LoVo (cell line): ENCODE measurements at regions not wholly inside any gene's neighbourhood (a gene's known extent, or its start where the extent isn't known, plus 50 kb on each side); places are given as distances from the start of the nearest gene placed in this dataset.
"Not testable (repeated sequence)": the region's sequence is repeated elsewhere in the genome, so short reads cannot be mapped to it uniquely, and the experiment has no call there.

ENCODE experiments used
- DNase-seq: peaks from one replicate; pipeline ENCODE4 v3.0.0-alpha.2; 2016; ENCODE audit warnings: low spot score

DNA sequence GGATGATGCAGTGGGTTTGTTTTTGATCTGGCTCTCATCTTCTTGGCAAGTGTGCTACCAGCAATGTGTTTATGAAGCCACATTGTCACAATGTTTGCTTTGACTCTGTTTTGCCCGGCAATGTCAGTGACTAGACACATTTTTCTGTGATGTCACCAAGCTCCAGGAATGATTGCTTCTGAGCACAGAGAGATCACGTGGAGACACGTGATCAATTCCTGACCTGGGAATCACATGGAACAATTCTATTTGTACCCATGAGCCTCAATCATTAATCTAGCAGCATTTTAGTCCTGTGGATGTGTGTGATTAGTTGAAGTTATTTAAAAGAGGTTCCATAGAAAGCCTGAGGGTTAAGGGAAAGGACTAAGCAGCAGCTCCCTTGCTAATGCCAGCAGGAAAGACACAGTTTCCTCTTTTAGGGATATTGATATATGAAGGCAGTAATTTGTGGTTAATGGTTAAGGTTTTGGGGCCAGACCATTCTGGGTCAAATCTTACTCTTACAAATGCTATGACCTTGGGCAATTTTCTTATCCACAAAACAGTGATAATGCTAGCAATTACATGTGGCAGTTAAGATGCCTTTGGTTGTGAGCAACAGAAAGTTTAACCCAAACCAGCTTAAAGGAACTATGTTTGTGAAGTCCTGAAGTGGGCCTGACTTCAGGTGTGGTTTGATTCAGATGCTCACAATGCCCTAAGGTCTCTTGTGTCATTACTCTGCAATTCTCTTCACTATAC is 59.0 kb downstream of the FASLG start:
- DNase-seq: no peak

DNA sequence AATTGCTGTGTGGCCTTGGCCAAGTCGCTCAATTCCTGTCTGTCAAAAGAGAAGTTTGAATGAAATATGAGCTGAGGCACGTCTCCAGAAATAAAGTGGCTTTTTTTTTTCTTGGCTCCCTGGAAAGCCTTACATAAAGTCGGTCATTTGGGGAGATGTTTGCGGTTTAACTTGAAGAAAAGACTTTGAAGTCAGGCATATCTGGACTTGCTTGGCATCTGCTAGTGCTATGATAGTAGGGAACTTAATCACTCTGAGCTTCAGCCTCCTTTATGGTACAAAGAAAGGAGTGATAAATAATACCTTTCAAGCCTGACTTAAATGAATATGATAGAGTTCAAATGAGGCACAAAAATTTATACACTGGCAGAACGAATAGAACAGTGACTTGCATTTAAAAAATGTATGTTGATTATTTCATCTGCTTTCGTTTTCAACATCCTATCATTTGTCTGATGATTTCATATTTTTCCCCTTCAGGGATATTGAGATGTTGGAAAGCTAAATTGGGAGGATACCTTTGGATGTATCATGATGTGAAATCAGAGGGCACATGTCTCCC is 60.2 kb downstream of the FASLG start:
- no peak for DNase-seq

DNA sequence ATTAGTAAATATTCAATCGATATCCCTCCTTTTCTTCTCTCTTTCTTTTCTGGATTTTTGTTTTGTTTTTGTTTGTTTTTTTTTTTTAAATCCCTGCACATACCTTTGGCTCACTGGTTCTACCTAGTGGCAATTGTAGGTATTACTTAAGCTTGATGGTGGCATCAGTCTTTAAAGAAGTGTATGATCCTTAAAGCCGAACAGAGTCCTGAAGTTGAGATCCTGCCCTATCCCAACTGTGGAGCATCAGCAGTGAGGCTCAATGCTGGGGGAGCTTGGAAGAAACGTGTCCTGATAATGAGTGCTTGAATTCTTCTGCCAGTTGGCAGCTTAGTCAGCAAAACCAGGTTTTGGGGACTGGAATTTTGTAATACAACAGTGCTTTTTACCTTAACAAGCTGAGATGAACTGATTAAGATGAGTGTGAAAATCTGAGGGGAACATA is 60.8 kb downstream of the FASLG start:
- DNase-seq: peak; percentile 29

DNA sequence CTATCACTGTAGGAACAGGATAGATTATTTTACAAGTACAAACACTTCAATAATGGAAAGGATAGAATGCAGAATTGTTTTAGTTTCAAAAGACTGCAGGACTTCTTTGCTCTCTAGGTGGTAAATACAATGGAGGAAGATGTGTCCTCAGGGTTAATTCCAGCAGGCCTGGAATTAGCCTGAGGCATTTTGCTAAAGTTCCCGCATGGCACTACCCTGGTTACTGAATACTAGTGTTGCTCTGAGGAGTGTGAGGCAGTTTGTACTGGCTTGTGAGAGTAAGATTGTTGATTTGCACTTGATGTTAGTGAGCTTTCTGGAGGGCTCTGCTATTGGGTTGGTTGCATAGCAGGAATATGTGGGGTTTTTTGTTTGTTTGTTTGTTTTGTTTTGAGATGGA is 61.4 kb downstream of the FASLG start:
- no peak for DNase-seq

DNA sequence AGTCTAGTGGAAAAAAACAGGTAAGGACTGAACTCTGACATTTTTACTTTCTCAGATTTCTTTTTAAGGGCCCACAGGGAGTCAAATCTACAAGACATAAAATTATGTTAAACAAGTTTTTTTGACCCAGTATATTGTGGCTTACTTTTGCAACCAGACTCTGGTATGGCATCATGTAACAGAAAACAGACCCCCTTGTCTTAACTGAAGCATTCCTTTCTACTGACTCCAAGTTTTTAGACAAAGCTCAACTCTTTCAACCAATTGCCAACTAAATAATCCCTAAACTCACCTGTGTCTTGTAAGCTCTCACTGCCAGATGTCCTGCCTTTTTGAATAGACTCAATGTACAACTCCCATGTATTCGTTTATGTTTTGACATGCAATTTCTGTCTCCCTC is 64.3 kb downstream of the FASLG start:
- no peak for DNase-seq

DNA sequence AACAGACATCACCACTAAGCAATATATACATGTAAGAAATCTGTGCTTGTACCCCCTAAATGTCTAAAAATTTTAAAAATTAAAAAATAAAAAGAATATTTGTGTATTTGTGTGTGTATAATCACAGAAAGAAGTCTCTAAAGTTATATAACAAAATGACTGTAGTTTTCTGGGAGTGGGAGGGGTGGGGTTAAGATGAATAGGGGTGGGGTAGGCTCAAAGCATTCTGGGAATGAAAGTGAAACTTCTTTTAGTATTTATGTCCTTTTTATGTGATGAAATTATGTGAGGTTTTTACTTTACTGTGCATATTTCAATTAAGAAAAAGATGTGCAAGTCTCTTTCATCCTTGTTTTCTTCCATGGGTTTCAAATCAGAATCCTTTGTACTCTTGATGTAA is 65.3 kb downstream of the FASLG start:
- DNase-seq: no peak

DNA sequence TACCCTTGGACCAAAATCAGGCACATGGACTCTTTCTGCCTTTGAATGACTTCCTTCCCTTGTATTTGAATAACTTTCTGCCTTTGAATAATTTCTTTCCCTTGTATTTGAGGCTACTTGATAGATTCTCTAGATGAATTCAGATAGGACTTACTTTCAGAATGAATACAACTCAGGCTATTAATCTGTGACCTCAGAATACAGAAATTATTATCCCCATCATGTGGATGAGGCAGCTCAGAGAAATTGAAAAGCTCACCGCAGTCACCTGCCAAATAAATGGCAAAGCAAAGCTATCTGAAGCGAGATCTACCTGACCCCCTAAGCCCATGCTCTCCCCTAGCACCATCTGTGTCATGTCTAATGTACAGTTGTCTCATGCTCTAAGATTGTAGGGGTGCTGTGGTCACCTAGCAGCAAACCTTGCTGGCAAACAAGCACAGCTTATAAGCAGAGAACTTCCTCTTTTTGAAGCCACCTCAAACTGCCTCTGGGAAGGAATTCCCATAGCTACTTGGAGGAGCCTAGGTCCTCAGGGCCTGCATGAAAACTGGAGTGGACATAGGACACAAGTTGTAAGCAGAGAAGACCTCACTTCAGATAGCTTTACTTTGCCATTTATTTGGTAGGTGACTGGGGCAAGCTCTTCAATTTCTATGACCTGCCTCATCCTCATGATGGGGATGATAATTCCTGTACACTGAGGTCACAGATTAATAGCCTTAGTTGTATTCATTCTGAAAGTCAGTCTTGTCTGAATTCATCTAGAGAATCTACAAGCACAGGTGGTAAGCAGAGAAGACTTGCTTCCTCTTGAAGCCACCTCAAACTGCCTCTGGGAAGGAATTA is 66.1 kb downstream of the FASLG start:
- DNase-seq: no peak

DNA sequence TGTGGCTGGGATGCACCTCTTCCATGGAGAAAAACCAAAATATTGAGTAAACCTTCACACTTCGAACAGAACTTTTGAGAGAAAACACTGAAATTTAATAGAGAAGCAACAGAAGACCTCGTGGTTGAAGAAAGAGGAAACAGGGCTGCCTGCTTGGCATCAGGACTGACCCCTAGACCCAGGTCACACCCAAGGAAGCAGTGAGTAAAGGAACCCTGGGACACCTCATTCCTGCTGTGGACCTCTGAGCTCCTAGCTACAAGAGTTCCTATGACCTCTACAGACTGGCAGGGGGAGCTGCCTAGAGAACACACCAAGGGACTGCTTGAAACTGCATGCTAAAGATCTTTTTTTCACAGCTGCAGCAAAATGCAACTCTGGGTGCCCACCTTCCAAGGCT is 67.8 kb downstream of the FASLG start:
- no peak for DNase-seq

DNA sequence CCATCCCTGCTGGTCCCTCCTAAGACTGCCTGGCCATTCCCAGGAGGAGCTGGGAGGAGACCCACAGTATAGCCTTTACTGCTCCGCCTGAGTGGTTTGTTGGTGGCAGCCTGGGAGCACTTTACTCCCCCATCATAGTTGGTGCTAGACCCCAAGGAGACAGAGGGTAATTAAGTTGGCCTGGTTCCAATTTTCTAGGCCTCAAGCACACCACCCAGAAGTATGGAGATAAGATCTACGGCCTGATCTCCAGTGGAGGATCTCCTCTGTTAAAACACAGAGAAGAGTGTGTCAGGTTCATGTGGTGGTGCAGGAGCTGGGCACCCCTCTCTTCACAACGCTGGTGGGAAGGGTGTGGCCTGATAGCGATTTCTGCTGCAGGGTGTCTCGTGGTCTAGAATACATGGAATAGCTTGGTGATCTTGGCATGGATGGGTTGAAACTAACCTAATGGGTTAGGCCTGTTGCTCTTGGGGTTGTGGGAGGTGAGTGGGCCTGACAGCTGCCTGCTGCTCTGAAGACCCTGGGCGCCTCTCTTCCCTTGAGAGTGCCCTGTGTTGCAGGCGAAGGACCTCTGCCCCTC is 68.5 kb downstream of the FASLG start:
- no peak for DNase-seq

DNA sequence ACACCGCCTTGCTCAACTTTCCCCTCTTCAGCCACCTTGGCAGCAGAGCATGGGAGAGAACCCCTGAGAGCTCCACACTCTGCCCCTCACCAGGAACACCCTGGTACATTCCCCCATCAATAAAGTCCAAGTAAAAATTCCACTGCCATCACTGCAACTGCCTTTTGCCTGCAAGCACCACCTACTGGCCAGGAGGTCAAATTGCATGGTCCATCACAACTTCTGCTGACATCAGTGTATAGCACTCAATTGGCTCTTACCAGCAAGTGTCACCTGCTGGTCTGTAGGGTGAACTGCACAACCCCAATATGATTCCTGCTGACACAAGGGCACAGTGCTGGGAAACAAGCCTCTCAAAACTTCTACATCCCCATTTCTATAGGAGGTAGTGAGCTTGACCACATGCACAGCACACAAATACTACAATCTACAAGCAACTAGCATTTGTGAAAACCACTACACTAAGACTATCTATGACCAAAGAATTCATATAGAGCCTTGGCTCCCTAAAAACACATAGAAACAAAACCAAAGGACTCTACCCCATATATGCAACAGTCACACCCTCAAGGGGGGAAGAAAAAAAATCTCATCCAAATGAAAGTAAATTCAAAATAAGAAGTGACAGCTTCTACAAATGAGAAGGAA is 69.2 kb downstream of the FASLG start:
- no peak for DNase-seq

DNA sequence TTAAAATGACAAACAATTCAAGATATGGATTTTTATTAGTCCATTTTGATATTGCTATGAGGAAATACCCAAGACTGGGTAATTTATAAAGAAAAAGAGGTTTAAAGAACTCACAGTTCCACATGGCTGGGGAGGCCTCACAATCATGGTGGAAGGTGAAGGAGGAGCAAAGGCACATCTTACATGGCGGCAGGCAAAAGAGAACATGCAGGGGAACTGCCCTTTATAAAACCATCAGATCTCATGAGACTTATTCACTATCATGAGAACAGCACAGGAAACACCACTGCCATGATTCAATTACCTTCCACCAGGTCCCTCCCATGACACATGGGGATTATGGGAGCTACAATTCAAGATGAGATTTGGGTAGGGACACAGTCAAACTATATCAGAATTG is 69.8 kb downstream of the FASLG start:
- DNase-seq: not testable (repeated sequence)

DNA sequence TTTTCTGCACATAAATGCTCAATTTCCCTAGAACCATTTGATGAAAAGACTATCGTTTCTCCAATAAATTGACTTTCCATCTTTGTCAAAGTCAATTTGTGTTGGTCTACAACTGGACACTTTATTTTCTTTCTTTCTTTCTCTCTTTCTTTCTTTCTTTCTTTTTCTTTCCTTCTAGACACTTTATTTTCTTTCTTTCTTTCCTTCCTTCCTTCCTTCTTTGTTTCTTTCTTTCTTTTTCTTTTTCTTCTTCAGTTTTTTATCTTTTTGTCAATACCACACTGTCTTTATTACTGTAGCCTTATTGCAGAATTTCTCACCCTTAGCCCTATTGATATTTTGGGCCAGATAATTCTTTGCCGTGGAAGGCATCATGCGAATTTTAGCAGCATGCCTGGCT is 73.5 kb downstream of the FASLG start:
- DNase-seq: no peak

DNA sequence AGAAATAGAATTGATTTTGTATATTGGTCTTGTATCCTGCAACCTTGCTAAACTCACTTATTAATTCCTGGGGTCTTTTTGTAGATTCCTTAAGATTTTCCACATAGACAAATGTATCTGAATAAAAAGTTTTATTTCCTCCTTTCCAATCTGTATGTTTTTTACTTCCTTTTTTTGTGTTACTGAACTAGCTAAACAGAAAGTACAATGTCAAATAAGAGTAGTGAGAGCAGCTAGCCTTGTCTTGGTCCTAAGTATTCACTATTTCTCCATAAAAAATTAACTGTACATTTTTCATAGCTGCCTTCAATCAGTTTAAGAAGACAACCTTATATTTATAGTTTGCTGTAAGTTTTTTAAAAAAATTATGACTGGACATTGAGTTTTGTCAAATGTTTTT is 74.9 kb downstream of the FASLG start:
- DNase-seq: no peak

DNA sequence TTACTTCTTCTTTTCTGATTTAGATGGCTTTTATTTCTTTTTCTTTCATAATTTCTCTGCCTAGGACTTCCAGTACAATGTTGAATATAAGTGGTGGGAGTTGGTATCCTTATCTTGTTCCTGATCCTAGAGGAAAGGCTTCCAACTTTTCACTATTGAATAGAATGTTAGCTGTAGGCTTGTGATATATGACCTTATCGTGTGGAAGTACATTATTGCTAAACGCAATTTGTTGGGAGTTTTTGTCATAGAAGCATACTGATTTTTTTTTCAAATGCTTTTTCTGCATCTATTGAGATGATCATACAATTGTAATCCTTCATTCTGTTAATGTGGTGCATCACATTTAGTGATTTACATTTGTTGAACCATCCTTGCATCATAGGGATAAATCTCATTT is 79.5 kb downstream of the FASLG start:
- DNase-seq: no peak

DNA sequence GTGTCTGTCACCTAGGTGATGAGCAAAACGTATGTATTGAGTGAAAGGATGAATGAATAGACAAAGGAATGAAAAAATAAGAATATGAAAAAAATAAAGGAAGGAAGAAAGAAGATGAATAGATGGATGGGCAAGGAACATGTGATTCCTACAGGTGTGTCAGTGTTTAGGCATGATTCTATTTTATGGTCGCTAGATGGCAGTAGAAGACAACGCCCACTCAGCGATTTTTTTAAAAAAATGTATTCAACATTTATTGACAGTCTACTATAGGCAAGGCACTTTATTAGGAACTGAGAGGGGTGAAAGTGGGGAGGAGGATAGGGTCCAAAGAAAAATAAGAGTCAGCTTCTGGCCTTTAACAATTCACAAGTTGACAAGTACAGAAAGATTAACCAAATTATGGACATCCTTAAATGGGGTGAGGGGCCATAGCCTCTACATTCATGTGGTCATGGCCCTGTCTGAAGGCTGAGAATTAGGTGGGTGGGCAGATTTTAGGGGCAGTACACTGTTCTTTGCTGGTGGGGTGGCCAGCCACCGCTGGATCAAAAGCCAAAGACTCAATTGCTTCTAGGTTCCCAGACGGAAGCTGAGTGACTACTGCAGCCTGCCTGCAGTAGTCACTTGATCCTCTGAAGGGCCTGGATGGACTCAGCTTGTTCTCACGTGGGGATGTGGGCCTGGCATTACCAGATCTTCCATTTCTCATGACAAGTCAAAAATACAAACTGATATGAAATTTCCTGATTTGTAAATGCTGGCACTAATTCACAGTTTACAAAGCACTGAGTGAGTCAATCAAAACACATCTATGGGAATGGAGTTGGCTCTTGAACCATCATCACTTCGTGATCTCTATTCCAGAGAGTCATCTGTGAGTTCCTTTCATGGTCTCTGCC is 83.9 kb downstream of the FASLG start:
- DNase-seq: peak; percentile 61

DNA sequence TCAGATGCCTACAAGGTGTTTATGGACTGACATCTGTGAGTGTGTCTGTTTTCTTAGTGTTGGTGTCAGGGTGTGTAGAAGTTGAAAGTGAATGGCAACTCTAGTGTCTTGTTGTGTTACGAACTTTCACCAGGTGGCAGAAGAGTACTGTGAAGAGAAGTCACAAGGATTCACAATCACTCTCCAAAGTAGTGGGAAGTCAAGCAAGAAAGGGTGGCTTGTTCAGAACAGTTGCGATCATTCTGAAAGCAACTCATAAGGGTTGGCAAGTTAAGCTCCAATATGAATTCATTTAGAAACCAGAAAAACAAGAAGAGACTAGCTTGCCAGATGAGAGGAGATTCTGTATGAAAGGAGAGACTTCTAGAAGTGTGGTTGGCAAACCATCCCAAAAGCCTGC is 86.1 kb downstream of the FASLG start:
- peak; percentile 53 for DNase-seq

DNA sequence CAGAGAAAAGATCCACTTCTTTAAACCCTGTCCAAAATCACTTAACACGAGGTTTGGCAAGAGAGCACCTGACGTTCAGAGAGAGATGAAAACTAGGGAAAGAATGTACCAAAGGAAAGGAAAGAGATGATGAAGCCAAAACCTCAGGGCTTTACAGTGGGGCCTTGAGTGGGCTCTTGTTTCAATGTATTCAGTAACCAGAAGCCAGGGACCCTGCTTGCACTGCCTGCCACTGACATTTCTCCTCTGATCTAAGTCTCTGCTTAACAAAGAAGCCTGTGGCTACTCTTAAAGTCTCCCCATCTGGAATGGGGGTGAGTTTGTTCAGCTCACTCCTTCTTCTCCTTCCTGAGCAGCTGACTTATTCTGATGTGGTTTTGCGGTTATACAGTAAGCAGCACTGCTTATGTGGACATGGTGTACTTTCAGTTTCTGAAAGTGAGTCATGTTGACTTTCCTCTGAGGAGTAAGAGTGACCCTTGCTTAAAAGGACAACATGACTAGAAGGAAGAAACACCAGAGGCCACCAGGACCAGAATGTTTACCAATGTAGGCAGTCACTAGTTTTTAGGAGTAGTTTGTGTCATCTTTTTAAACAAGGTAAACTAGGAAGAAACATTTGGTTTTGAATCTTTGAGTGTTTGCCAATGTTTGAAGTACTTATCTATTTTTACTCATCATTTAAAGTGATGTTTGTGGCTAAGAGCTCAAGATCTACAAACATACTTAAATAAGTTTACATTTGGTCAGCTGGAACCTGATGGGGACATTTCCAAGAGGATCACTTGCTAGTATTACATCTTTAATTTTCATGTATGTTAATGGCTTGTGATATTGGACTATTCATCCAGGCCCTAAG is 87.4 kb downstream of the FASLG start:
- DNase-seq: peak; percentile 79

DNA sequence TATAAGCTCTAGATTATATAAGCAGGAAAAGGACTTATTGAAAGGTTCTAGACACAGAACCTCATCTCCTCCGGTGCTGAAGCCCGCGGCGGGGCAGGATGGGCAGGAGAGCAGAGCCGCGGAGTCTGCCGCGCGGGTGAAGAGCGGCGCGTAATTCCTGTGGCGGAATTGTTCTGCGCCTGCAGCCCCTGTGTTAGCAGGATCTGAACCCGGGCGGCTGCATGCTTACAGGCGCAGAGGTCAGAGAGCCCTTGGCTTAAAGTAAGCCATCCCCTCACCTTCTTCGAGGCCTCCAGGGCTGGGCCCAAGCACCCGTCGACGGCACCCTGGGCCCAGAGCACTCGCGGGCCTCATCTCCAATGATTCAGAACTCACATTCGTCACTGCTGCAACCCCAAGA is 89.3 kb downstream of the FASLG start:
- DNase-seq: no peak

DNA sequence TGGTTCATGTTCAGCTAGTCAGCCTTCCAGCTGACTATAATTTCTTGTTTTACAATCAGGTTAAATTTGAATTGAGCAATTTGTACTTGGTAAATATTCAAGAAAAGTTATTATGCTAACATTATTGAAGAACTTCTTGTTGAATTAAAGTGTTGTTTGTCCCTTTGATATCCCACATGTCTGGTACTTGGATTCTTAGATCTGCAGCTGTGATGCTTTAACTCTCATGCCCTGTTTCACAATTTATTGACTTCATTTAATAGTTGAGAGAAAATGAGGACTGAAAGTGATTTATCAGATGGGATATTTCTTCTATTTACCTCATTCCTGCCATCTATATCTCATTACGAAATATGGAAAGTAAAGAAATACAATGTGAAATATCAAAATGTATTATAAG is 92.8 kb downstream of the FASLG start:
- DNase-seq: no peak

DNA sequence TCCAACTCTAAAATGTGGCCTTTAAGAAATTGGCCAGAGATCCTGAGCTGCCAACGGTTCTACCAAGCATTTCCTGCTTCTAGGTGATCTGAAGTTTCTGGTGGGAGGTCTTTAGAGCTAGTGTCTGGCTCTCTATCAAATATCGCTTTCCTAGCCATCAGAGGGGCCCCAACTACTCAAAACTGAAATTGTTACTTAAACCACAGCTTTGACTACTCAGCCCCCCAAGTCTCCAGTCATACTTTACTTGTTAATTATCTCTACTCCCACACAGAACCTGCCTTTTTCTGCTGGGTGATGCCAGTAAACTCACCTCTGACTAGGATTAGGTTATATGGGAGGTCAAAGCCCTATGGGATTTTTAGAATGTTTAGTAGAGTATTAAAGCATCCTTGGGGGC is 95.1 kb downstream of the FASLG start:
- DNase-seq: no peak
